Liver (tissue), 8 donors: ENCODE measurements at regions not wholly inside any gene's neighbourhood (a gene's known extent, or its start where the extent isn't known, plus 50 kb on each side); places are given as distances from the start of the nearest gene placed in this dataset.

ENCODE experiments used
- DNase-seq: peaks from one replicate; pipeline ENCODE4 v3.0.0-alpha.2; 2017; ENCODE audit warnings: low spot score
- H3K27ac ChIP-seq, 2 donors: one replicate each; pipeline ENCODE4 v1.7.0; 2013; ENCODE audit warnings: inconsistent platforms in 2 of 2, low read length in 2 of 2, control low read depth in 1 of 2, low read depth in 1 of 2, mild to moderate bottlenecking in 1 of 2
- H3K27me3 ChIP-seq, 4 donors: one replicate each; pipeline versions ENCODE4 v1.6.1 to v1.7.0; 2013; ENCODE audit warnings: low read length in 3 of 4, inconsistent platforms in 1 of 4, mild to moderate bottlenecking in 1 of 4, moderate library complexity in 1 of 4; ENCODE audit not compliant: control insufficient read depth in 4 of 4, insufficient read depth in 4 of 4
- H3K36me3 ChIP-seq, 4 donors: one replicate each; pipeline versions ENCODE4 v1.6.1 to v1.7.0; 2013; ENCODE audit warnings: low read length in 3 of 4, mild to moderate bottlenecking in 3 of 4, low read depth in 1 of 4, moderate library complexity in 1 of 4; ENCODE audit not compliant: control insufficient read depth in 4 of 4, insufficient read depth in 3 of 4
- H3K4me1 ChIP-seq, 4 donors: one replicate each; pipeline versions ENCODE4 v1.6.1 to v1.7.0; 2013; ENCODE audit warnings: low read length in 3 of 4, mild to moderate bottlenecking in 3 of 4, moderate library complexity in 1 of 4; ENCODE audit not compliant: control insufficient read depth in 4 of 4, insufficient read depth in 4 of 4
- H3K4me3 ChIP-seq, 3 donors: one replicate each; pipeline versions ENCODE4 v1.6.1 to v1.7.0; 2013; ENCODE audit warnings: low read length in 3 of 3, control low read depth in 1 of 3, low read depth in 1 of 3, mild to moderate bottlenecking in 1 of 3
- H3K9ac ChIP-seq, 2 donors: one replicate each; pipeline ENCODE4 v1.7.0; 2013; ENCODE audit warnings: low read length in 2 of 2, mild to moderate bottlenecking in 2 of 2, moderate library complexity in 2 of 2, control low read depth in 1 of 2, low read depth in 1 of 2
- H3K9me3 ChIP-seq, 4 donors: one replicate each; pipeline versions ENCODE4 v1.6.1 to v1.7.0; 2013; ENCODE audit warnings: low read length in 3 of 4; ENCODE audit not compliant: control insufficient read depth in 4 of 4
- ATF3 ChIP-seq: IDR thresholded peaks from 2 replicates; pipeline ENCODE4 v1.6.1; 2016; ENCODE audit warnings: antibody characterized with exemption
- CTCF ChIP-seq: fragments of 150-350 bp; IDR thresholded peaks from 2 replicates; pipeline ENCODE4 v1.5.1; 2017; ENCODE audit warnings: improper control_type of control experiment, low read depth, low read length; ENCODE audit not compliant: missing input control
- EGR1 ChIP-seq, 2 donors: IDR thresholded peaks; 2 replicates each; pipeline ENCODE4 v1.6.1; 2016 to 2018; ENCODE audit warnings: antibody characterized with exemption in 2 of 2, low read depth in 2 of 2
- FOXA1 ChIP-seq: IDR thresholded peaks from 2 replicates; pipeline ENCODE4 v1.6.1; 2016; ENCODE audit warnings: antibody characterized with exemption
- FOXA2 ChIP-seq: IDR thresholded peaks from 2 replicates; pipeline ENCODE4 v1.6.1; 2016; ENCODE audit warnings: antibody characterized with exemption
- GABPA ChIP-seq, 2 donors: IDR thresholded peaks in 1 of 2; conservative IDR thresholded peaks in 1 of 2; 2 replicates each; pipeline ENCODE4 v1.6.1; 2016; ENCODE audit warnings: antibody characterized with exemption in 2 of 2, mild to moderate bottlenecking in 1 of 2, moderate library complexity in 1 of 2
- HNF4A ChIP-seq, 2 donors: conservative IDR thresholded peaks; 2 replicates each; pipeline ENCODE4 v1.6.1; 2016; ENCODE audit warnings: antibody characterized with exemption in 2 of 2, mild to moderate bottlenecking in 2 of 2
- HNF4G ChIP-seq: IDR thresholded peaks from 2 replicates; pipeline ENCODE4 v1.6.1; 2016; ENCODE audit warnings: antibody characterized with exemption
- JUND ChIP-seq, 2 donors: IDR thresholded peaks; 2 replicates each; pipeline ENCODE4 v1.6.1; 2016; ENCODE audit warnings: antibody characterized with exemption in 2 of 2
- MAX ChIP-seq: IDR thresholded peaks from 2 replicates; pipeline ENCODE4 v1.6.1; 2016; ENCODE audit warnings: antibody characterized with exemption
- NR2F2 ChIP-seq: IDR thresholded peaks from 2 replicates; pipeline ENCODE4 v1.6.1; 2016; ENCODE audit warnings: antibody characterized with exemption
- RAD21 ChIP-seq, 2 donors: IDR thresholded peaks; 2 replicates each; pipeline ENCODE4 v1.6.1; 2016; ENCODE audit warnings: antibody characterized with exemption in 2 of 2, mild to moderate bottlenecking in 2 of 2
- REST ChIP-seq: IDR thresholded peaks from 2 replicates; pipeline ENCODE4 v1.6.1; 2016; ENCODE audit warnings: antibody characterized with exemption, mild to moderate bottlenecking
- RXRA ChIP-seq, 2 donors: IDR thresholded peaks; 2 replicates each; pipeline ENCODE4 v1.6.1; 2017 to 2018; ENCODE audit warnings: antibody characterized with exemption in 2 of 2, mild to moderate bottlenecking in 1 of 2
- SP1 ChIP-seq: IDR thresholded peaks from 2 replicates; pipeline ENCODE4 v1.6.1; 2018; ENCODE audit warnings: antibody characterized with exemption, mild to moderate bottlenecking
- TAF1 ChIP-seq: conservative IDR thresholded peaks from 2 replicates; pipeline ENCODE4 v1.6.1; 2016; ENCODE audit warnings: antibody characterized with exemption, mild to moderate bottlenecking
- YY1 ChIP-seq: IDR thresholded peaks from 2 replicates; pipeline ENCODE4 v1.6.1; 2016; ENCODE audit warnings: antibody characterized with exemption, mild to moderate bottlenecking
- ZBTB33 ChIP-seq: IDR thresholded peaks from 2 replicates; pipeline ENCODE4 v1.6.1; 2016; ENCODE audit warnings: antibody characterized with exemption
- WGBS: extraction: QIAGEN DNeasy Blood & Tissue Kit; methylation state at CpG from one replicate; pipeline ENCODE4 v1.1.7; 2013; 5-methylcytosine and 5-hydroxymethylcytosine counted together
- donor health status: healthy.
- donor health status: healthy.
- donor health status: healthy.
- donor health status: healthy.
- donor health status: healthy.

- no peaks in the 10 kb centered on the region for H3K4me1 ChIP-seq
- no peaks in the 10 kb centered on the region for H3K36me3 ChIP-seq
- no peak overlapping the region for H3K4me3 ChIP-seq
- WGBS = 77% methylated on average over 8 of the region's 8 CpGs
- no peak overlapping the region for H3K27ac ChIP-seq
- H3K27me3 ChIP-seq = no peaks in the 10 kb centered on the region
- TF ChIP-seq ZBTB33 = no peak
- no peak for TF ChIP-seq YY1
- no peak for TF ChIP-seq MAX
- TF ChIP-seq FOXA1 = no peak
- TF ChIP-seq HNF4G = no peak
- no peak for TF ChIP-seq CTCF
- TF ChIP-seq JUND (IDR thresholded peaks at IDR 0.05) = no peak
- no peak for TF ChIP-seq TAF1
- no peak for TF ChIP-seq NR2F2
- TF ChIP-seq HNF4A (conservative IDR thresholded peaks at IDR 0.05) = no peak
- no peak for TF ChIP-seq GABPA (IDR thresholded peaks at IDR 0.05 in 1 of 2, conservative IDR thresholded peaks at IDR 0.05 in 1 of 2)
- TF ChIP-seq REST = no peak
- no peak for TF ChIP-seq FOXA2
- TF ChIP-seq RXRA (IDR thresholded peaks at IDR 0.05) = no peak
- no peak for TF ChIP-seq EGR1 (IDR thresholded peaks at IDR 0.05; ENCODE audit: low read depth in 2 of 2)
- no peak for TF ChIP-seq ATF3
- TF ChIP-seq RAD21 (IDR thresholded peaks at IDR 0.05) = no peak
- TF ChIP-seq SP1 = no peak
- H3K9ac ChIP-seq = no peak overlapping the region
- DNase-seq = no peak
- no peaks in the 10 kb centered on the region for H3K9me3 ChIP-seq
These were observed 408.1 kb upstream of the RUNX1 start for GRCh38 chr21:35457097-35457804.
